GM21447 (cell line): ENCODE measurements at regions not wholly inside any gene's neighbourhood (a gene's known extent, or its start where the extent isn't known, plus 50 kb on each side); places are given as distances from the start of the nearest gene placed in this dataset.
"Not testable (repeated sequence)": the region's sequence is repeated elsewhere in the genome, so short reads cannot be mapped to it uniquely, and the experiment has no call there.

Experiments
- ATAC-seq: cut with Tn5 transposase; IDR thresholded peaks from one replicate; pipeline ENCODE4 v1.9.1; 2021; ENCODE audit not compliant: unreplicated experiment

DNA sequence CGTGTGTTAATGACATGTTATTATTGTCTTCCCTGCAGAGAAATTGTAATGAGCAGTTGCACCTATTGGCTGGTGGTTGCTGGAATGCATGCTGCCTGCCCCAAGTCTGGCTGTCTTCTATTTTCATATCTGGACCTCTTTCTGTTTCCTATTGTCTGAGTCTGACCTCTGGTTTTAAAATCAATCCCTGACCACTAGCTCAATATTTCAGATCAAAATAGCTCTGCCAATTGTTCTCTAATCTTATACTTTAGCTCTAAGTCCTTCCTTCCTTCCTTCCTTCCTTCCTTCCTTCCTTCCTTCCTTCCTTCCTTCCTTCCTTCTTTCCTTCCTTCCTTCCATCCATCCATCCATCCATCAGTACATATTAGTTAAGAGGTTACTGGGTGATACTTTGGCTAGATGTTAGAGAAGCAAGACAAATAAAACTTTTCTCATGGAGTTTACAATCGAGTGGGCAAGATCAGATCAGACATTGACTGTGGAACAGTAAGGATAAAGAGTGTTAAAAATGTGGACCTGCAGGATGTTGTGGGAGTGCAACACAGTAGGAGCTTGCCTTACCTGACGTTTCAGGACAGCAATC lies 417.1 kb downstream of the SOCS6 start:
- no peak for ATAC-seq

DNA sequence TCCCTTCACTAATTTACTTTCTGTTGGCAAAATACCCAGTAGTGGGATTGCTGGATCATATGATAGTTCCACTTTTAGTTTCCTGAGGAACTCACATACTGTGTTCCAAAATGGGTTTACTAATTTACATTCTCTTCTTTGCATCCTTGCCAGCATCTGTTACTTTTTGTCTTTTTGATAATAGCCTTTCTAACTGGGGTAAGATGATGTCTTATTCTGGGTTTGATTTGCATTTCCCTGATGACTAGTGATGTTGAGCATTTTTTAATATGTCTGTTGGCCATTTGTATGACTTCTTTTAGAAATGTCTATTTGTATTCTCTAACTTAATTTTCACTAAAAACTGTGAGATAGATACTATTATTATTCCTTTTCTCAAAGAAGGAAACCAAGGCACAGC lies 411.7 kb downstream of the SOCS6 start:
- ATAC-seq = no peak

DNA sequence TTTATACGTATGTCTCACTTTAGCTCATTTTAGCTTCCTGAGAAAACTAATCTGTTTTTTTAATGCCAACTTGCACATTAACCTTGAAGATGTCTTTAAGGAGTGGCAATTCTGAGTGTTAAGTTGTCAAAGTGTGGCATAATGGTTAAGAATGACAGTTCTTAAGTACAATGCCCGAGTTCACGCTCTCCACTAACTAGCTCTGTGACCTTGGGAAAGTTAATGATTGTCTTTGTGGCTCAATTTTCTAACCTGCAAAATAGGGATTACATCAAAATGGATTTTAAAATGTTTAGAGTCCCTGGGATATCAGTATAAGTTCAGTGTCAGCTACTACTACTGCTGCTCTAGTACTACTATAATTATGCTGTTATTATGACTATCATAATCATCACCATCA lies 409.7 kb downstream of the SOCS6 start:
- ATAC-seq = no peak

DNA sequence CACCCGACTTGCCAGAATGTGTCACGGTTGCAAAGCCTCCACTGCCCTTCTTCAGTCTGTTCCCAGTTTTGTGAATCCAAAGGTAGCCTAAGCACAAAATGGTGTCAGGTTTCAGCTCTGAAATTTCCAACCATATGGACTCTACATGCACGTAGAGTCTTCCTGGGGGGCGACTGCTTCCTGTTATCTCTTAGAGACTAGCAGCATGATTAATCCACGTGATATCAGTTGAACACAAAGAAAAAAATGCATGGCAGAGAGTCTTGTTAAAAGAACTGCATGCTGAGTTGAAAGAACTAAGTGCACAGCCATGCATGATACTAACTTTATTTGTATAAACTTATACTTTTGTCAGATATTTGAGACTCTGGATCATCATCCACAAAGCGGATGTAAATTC lies 404.4 kb downstream of the SOCS6 start:
- no peak for ATAC-seq

DNA sequence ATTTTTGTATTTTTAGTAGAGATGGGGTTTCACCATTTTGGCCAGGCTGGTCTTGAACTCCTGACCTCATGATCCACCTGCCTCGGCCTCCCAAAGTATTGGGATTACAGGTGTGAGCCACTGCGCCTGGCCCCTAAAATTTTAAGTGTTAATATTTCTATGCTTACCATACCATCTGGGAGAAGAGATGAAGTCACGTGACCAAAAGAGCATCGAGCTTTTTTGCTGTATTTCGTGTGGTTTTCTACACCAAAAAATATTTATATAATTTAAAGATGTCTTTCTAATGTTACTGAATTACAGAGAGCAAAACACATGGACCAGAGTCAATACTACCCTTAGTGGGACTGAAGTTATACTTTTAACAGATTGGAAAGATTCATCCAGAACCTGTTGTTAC lies 400.9 kb downstream of the SOCS6 start:
- not testable (repeated sequence) for ATAC-seq

DNA sequence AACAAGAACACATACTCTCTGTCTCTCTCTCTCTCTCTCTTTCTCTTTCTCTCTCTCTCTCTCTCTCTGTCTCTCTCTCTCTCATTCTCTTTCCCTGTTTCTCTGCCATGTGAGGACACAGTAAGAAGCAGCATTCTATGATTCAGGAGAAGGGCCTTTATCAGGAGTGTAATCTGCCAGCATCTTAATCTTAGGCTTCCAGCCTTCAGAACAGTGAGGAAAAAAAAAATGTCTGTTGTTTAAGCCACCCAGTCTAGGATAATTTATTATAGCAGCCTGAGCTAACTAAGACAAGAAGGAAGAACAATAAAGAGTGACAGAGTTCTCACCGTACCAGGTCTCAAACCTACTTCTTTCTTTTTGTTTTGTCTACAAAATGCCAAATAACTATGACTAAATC lies 399.4 kb downstream of the SOCS6 start:
- no peak for ATAC-seq

DNA sequence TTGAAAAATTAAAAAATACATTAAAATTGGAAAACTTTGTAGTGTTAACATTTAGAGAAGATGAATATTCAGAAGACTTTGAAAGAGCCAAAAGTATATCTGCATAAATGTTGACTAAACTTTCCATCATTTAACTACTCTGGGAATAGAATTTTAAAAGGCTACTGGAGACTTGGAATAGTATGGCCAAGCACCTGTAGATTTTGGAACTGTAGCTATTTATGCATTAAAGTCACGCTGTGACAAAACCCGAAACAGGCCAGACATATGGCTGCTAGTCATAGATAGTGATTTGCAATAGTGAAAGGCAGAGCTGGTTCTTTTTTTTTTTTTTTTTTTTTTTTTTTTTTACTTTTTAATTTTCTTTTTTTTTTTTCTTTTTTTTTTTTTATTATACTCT lies 396.0 kb downstream of the SOCS6 start:
- no peak for ATAC-seq

DNA sequence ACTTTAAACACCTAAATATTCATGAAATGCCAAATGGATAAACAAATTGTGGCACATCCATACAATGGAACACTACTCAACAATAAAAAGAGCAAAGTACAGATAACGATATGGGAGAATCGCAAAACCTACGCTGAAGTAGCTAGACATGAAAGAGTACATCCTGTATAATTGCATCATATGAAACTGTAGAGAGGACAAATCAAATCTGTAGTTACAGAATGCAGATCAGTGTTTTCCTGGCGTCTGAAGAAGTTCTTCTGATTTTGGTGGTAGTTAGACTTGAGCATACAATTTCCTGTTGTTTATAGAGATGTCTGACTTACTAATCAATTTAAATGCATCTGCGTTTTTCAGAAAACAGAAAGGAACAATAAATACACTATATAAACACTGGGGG lies 394.4 kb downstream of the SOCS6 start:
- no peak for ATAC-seq

DNA sequence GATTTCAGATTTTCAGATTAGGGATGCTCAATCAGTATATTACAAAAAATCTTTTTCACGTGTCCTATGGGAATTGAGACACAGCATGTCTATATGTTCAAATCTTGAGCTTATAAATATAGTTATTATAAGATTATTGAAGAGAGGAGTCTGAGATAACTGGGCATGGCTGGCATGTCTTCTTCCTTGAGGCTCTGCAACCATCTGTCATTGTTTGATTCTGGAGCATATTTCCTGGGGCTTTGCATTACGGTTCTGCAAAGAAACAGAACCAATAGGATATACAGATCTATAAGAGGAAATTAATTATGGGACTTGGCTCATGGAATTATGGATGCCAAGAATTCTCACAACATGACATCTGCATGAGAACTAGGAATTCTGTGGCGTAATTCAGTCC lies 386.1 kb downstream of the SOCS6 start:
- ATAC-seq = no peak

DNA sequence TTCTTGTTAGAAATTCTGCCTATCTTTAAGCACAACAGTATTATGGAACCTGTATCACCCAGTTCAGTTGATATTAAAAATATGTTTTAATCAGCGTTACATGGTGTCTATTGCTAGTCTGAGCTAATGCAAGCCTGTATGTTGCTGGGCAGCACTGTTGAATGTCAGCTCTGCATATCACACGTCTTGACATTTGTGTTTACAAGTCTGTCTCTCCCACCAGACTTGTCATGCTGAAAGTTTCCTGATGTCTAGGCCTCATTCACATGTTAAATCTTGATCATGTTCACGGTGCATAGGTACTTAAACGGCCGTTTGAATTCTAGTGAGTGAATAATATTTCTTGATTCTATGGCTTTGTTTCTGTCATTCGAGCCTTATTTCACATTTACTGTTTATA lies 385.0 kb downstream of the SOCS6 start:
- ATAC-seq = no peak

DNA sequence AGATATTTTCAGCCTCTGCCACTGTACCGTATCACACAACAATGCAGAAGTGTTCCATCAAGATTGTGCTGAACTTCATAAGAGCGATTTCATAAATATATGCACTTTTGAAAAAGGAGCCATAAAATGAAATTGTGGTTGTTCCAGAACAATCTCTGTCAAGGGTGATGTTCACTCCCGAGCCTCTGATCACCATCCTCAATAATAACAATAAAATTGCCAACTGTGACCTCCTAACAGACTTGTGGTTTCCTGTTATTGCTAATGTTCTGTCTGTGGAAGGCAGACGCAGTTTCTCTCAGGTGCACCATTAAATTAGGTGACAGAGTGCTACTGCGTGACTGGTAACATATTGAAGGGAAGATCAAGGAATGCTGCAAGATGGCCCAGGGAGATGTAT lies 383.7 kb downstream of the SOCS6 start:
- no peak for ATAC-seq

DNA sequence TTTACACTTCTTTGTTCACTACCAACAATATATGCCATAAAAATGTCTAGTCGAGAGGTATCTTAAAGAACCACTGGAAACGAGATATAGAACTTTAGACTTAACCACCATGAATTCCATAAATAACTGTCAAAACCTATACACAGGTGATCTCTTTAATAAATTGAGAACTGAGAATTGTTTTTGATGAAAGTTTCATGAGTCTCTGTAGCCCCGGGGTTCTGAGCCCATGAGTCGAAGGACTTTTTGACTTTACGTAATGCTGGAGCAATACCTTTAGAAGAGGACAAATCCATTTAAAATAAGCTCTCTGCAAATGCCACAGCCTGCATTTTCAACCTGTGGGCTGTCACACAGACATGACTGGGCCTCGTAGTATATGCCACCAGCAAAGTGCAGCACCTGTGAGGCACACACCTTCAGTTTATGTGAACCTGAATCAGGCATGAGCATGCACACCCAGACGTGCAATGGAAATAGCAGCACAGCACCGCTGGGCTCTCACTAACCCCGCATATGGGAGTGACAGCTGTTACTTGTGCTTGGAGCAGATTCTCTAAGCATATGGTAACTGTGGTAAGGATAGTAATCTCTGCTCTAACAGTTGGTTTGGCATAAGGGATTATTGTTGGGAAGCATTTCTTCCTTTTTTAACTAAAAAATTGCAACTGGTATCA lies 383.2 kb downstream of the SOCS6 start:
- ATAC-seq = no peak

DNA sequence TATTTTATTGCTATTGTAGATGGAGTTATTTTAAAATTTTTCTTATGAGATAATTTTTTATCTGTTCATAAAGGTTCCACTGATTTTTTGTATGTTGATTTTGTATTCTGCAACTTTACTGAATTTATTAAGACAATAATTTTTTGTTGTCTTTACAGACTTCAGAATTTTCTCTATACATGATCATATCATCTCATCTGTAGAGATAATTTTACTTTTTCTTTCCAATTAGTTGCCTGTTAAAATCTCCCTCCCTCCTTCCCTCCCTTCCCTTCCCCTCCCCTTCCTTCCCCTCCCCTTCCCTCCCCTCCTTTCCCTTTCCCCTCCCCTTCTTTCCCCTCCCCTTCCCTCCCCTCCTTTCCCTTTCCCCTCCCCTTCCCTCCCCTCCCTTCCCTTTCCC lies 378.1 kb downstream of the SOCS6 start:
- ATAC-seq = no peak

DNA sequence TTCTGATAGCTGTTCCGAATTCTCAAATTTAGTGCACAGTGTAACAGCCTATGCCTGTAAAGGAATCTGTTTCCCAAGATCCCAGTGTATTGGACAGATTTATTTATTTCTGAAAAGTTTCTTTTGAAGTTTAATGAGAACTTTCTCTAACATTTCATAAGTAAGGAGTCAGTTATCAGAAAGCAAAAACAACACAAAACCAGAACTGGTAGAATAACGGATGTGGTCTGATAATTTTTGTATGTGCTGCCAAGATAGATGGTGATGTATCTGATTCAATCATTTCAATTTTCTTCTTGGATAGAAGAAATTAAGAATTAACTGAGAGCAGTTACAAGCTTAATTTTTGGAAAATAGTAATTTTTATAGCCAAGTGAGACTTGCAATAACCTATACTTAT lies 374.3 kb downstream of the SOCS6 start:
- ATAC-seq = no peak

DNA sequence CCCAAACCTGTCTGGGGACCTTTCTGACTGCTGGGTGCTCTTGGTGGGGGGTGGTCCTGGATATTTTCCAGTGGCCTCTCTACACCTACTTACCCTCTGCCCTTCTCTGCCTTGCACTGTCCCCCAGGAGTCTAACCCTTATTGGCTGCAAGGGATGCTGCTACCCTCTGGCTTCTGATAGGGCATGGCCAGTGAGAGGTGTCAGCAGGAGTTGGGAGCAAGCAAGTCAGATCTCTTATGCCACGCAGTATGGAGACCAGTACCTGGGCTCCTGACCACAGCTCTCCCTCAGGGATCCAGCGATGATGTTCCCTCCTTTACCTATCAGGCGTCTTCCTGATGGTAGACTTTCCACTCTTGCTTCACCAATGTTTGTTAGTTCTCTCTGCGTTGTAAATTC lies 373.7 kb downstream of the SOCS6 start:
- no peak for ATAC-seq

DNA sequence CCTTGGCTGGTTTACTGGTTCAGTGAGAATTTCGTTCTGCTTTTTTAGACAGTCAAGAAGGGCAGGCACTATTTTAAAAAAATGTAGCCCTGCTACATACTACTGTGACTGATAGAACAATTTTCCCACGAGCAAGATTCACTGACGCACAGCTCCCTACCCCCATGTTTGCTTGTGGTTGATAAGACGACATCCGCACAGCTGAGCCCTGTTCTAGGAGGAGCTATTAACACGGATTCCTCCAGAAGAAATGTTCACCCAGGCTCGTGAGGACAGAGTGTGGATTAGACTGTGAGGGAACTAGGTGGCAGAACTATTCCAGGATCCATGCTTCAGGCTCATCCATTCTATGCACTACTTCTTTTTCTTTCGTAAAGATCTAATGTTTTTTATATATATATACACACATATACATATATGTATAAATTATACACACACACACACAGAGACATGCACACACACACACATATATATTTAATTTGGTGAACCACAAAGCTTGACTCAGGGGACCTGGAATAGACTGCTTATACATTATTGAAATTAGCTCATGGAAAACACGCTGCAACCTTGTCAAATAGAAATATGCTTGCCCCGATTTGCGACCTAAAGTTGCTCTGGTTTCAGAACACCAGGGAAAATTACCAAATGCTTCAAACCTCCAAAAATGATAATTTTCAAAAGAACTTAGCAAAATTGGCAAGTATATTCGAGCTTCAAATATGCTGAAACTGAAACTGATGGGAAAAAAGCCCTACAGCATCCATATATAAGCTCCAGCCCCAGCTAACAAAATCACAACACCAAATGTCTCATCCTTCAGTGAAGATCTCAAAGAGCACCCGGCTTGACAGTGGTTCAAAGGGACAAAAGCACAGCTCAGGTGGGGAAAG lies 370.4 kb downstream of the SOCS6 start:
- no peak for ATAC-seq

DNA sequence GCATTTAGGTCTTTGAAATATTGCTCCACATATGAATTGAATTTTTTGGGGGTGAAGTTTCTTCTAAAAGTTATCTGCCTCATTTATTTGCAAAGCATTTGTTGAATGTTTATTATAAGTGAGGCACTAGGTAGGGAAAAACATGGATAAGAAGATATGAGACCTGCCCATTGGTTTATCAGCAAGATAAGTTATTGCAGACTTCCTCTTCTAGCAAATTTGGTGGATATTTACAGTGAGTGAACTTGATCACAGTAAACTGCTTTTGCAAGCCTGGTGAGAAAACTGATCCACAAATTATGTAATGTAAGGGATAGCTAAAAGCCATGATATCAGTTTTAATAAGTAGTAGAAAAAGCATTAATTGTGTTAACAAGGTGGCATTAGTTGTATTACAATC lies 364.8 kb downstream of the SOCS6 start:
- ATAC-seq = no peak

DNA sequence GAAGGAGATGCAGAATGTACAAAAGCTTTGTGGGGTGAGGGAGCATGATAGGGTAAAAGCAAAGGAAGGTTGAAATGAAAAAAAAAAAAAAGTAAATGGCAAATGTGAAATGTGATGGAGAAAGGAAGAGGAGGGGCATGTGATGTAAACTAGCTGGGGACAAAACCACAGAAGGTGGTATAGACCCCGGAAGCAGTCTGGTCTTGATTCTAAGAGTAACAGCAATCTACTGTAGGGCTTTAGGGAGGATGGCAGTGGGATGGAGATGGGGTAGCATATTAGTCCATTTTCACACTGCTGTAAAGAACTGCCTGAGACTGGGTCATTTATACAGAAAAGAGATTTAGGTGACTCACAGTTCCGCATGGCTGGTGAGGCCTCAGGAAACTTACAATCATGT lies 362.0 kb downstream of the SOCS6 start:
- ATAC-seq = no peak

DNA sequence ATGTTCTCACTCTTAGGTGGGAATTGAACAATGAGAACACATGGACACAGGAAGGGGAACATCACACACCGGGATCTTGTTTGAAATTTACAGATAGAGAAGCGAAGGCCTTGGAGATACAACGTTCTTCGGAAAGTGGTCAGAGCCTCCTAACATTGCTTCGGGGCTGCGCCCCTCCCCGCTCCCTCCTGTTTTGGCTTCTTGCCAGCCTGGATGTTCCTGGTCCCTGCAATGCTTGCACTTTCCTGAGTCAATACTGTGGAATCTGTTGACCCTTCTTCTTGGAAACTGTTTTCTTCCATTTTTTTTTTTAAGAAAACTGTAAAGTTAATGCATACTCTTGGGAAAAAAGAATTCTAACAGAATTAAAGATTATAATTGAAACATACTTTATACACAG lies 360.8 kb downstream of the SOCS6 start:
- no peak for ATAC-seq

DNA sequence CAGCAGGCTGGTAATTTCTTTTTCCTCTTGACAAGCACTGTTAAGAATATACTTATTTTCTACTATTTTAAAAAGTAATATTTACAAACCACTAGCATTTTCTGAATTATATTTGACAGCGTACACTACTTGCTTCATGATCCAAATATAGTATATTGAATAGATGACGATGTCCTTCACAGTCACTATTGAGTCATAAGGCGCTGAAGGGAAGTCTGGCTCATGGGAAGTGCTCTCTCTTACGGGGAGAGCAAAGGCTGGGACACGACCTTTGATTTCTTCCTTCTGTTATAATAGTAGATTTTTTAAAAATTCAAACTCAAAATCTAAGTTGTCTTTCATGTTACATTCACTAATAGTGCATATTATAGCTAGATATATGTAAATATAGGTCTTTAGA lies 357.1 kb downstream of the SOCS6 start:
- no peak for ATAC-seq

DNA sequence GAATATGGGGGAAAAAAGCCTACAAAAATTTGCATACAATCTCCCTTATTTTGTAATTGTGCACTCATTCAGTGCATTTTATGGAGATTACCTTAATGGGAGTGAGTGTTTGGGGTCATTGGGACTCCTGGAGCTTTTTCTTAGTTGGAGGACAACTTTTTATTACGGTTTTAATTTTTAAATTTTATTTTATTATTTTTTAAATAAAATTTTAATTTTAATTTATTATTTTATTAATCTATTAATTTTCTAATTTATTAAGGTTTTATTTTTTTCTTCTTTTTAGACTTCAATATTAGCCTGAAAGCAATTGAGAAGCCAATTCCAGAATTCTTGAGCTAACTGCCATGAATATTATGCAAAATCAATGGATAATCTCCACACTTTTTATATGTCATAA lies 355.0 kb downstream of the SOCS6 start:
- no peak for ATAC-seq

DNA sequence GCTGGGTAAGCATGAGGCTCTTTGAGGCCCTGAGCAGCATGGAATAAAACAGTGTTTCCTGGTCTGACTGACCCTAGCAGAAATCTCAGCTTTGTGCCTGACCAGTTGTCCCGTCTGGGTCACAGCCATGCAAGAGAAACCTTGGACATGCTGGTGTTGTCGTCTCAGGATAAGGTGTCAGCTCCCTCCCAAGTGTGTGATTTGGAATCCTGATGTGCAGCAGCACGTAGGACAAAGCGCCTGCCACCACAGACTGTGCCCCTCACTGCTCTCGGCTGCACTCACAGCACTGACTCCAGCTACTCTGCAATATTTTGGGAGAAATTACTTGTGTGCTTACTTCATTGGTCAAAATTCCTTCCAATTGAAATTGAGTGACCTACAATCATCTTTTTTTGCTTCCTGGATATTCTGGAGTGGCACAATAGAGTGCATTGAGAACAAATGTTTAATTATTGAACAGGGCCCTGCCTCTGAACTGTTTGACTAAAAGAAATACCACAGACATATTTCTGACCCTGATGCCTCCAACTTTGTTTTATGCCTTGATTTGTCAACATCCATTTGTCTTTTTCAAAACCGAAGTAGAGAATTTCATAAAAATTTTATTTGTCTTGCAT lies 352.4 kb downstream of the SOCS6 start:
- ATAC-seq = no peak
